Endothelial cell of umbilical vein (primary cell): ENCODE measurements at regions not wholly inside any gene's neighbourhood (a gene's known extent, or its start where the extent isn't known, plus 50 kb on each side); places are given as distances from the start of the nearest gene placed in this dataset.

Source experiments
- BruUV-seq: library from RNA; stranded (reverse); fragments of 400-500 nt; replicated peaks from 2 replicates; lab custom pipeline; 2021; lab: Mats Ljungman, UMichigan
- CTCF ChIA-PET: fragments of 300-600, 350-600 bp; sonication (Branson Sonifier 250); formaldehyde crosslinking; loops from one replicate; lab custom pipeline; 2021; ENCODE audit warnings: antibody characterized with exemption, inconsistent platforms; lab: Charles Lee
- POLR2A ChIA-PET: fragments of 300-600, 350-600 bp; sonication (Branson Sonifier 250); formaldehyde crosslinking; loops from one replicate; lab custom pipeline; 2021; ENCODE audit warnings: antibody characterized with exemption, inconsistent platforms; lab: Charles Lee
- DNase-seq: peaks from one replicate; pipeline ENCODE4 v3.0.0-alpha.2; 2011; ENCODE audit warnings: low read depth, low spot score
- FAIRE-seq: peaks from 2 replicates; lab custom pipeline; 2011; peaks lifted over from hg19 to GRCh38; lab: Jason Lieb, UNC
- H2AFZ ChIP-seq: 2 replicates; pipeline ENCODE4 v1.6.0; 2012; ENCODE audit warnings: low read depth, low read length, control low read depth, inconsistent platforms
- H3K27ac ChIP-seq: 2 replicates; pipeline ENCODE4 v1.5.1; 2011; ENCODE audit warnings: low read depth, mild to moderate bottlenecking, control low read depth, low read length, moderate library complexity; ENCODE audit not compliant: insufficient read depth
- H3K27me3 ChIP-seq, 2 experiments: 2 replicates each; pipeline versions ENCODE4 v1.6.0 to v1.6.1; 2011; ENCODE audit warnings: low read length in 2 of 2, mixed read lengths in 1 of 2; ENCODE audit not compliant: control insufficient read depth in 2 of 2, insufficient read depth in 2 of 2
- H3K36me3 ChIP-seq, 2 experiments: 2 replicates in 1 of 2; 3 replicates in 1 of 2; pipeline ENCODE4 v1.5.1; 2011; ENCODE audit warnings: low read length in 2 of 2, mild to moderate bottlenecking in 1 of 2, moderate library complexity in 1 of 2; ENCODE audit not compliant: control insufficient read depth in 2 of 2, insufficient read depth in 2 of 2; ENCODE audit errors: extremely low read depth in 1 of 2
- H3K4me1 ChIP-seq: 3 replicates; pipeline ENCODE4 v1.5.1; 2011; ENCODE audit warnings: mild to moderate bottlenecking, low read length; ENCODE audit not compliant: control insufficient read depth, insufficient read depth; ENCODE audit errors: extremely low read depth
- H3K4me2 ChIP-seq: 2 replicates; pipeline ENCODE4 v1.6.1; 2011; ENCODE audit warnings: low read length, control low read depth, mixed read lengths; ENCODE audit not compliant: insufficient read depth
- H3K4me3 ChIP-seq, 3 experiments: fragments of 200-600 bp in 1 of 3; sonication (generic), shearing (Covaris generic) in 1 of 3; replicated peaks in 1 of 3; 2 replicates each; pipeline ENCODE4 v1.5.1; 2011 to 2016; ENCODE audit warnings: control low read depth in 3 of 3, low read length in 3 of 3, mild to moderate bottlenecking in 2 of 3, inconsistent platforms in 1 of 3, low read depth in 1 of 3, moderate library complexity in 1 of 3; ENCODE audit not compliant: insufficient read depth in 1 of 3
- H3K79me2 ChIP-seq: 2 replicates; pipeline ENCODE4 v1.6.0; 2012; ENCODE audit warnings: low read length, inconsistent platforms; ENCODE audit not compliant: control insufficient read depth, insufficient read depth
- H3K9ac ChIP-seq: replicated peaks from 2 replicates; pipeline ENCODE3; 2011; ENCODE audit warnings: low read length, control low read depth; ENCODE audit not compliant: insufficient read depth; ENCODE audit errors: extremely low read depth
- H3K9me1 ChIP-seq: replicated peaks from 3 replicates; pipeline ENCODE4 v1.6.0; 2011; ENCODE audit warnings: mild to moderate bottlenecking, low read length; ENCODE audit not compliant: control insufficient read depth, insufficient read depth; ENCODE audit errors: extremely low read depth
- H3K9me3 ChIP-seq: replicated peaks from 2 replicates; pipeline ENCODE4 v1.5.1; 2012; ENCODE audit warnings: low read length, inconsistent platforms; ENCODE audit not compliant: control insufficient read depth, insufficient read depth
- H4K20me1 ChIP-seq: replicated peaks from 2 replicates; pipeline ENCODE3; 2011; ENCODE audit warnings: mild to moderate bottlenecking, low read length; ENCODE audit not compliant: control insufficient read depth, insufficient read depth; ENCODE audit errors: extremely low read depth
- EZH2 ChIP-seq: IDR thresholded peaks from 2 replicates; pipeline ENCODE4 v1.6.1; 2012; ENCODE audit warnings: borderline replicate concordance, low read depth, mild to moderate bottlenecking, moderate library complexity, low read length, inconsistent platforms; ENCODE audit not compliant: severe bottlenecking
- FOS ChIP-seq: IDR thresholded peaks from 2 replicates; pipeline ENCODE4 v1.6.1; 2011; ENCODE audit warnings: mild to moderate bottlenecking, low read length, moderate library complexity, borderline replicate concordance; ENCODE audit not compliant: insufficient read depth
- GATA2 ChIP-seq: IDR thresholded peaks from 2 replicates; pipeline ENCODE4 v1.7.0; 2011; ENCODE audit warnings: low read depth, mild to moderate bottlenecking, moderate library complexity, mixed read lengths, low read length; ENCODE audit not compliant: insufficient read length, insufficient read depth
- JUN ChIP-seq: IDR thresholded peaks from 2 replicates; pipeline ENCODE4 v1.6.1; 2011; ENCODE audit warnings: borderline replicate concordance, low read depth; ENCODE audit not compliant: insufficient read length, insufficient read depth
- MYC ChIP-seq: IDR thresholded peaks from one replicate; pipeline ENCODE4 v1.6.1; 2011; ENCODE audit warnings: mild to moderate bottlenecking, low read depth, low read length
- POLR2A ChIP-seq: IDR thresholded peaks from 2 replicates; pipeline ENCODE4 v1.6.1; 2012; ENCODE audit warnings: low read depth, mild to moderate bottlenecking, control low read depth, low read length
- POLR2AphosphoS5 ChIP-seq: IDR thresholded peaks from 2 replicates; pipeline ENCODE4 v1.6.1; 2012; ENCODE audit warnings: low read depth, mild to moderate bottlenecking, control low read depth, low read length, moderate library complexity; ENCODE audit not compliant: insufficient read depth
- dilution Hi-C: fragments of 300-500 bp; cut with MboI; formaldehyde crosslinking; loops from one replicate; pipeline ENCODE4 v1.15.0; 2019; ENCODE audit warnings: low sequenced_read_pairs; ENCODE audit not compliant: extremely low pct_ligation_motif_present
- intact Hi-C: fragments of 100-400 bp; cut with micrococcal nuclease; formaldehyde crosslinking; loops from one replicate; pipeline ENCODE4 v1.10.0; 2022
- TF ChIP-seq, protein P1 (sequence below), 2 donors: IDR thresholded peaks; 1 replicate in 1 of 2; 2 replicates in 1 of 2; pipeline ENCODE4 v1.5.1; 2011; ENCODE audit warnings: low read length in 2 of 2, mild to moderate bottlenecking in 2 of 2, moderate library complexity in 2 of 2, control low read depth in 1 of 2, inconsistent platforms in 1 of 2, low read depth in 1 of 2; ENCODE audit not compliant: insufficient read depth in 1 of 2; ENCODE audit errors: extremely low read depth in 1 of 2
- TF ChIP-seq, protein P2 (sequence below): IDR thresholded peaks from 2 replicates; pipeline ENCODE4 v1.6.1; 2011; ENCODE audit not compliant: insufficient read depth, insufficient read length

GRCh38 chr14:40003773-40004172 lies 571.5 kb upstream of the FBXO33 start:
- H3K9me3 ChIP-seq, result no peaks in the 10 kb centered on the region
- no peaks in the 10 kb centered on the region for H4K20me1 ChIP-seq
- no peak overlapping the region for H3K27ac ChIP-seq
- H3K9ac ChIP-seq, result no peak overlapping the region
- no peak overlapping the region for H3K4me2 ChIP-seq
- H3K9me1 ChIP-seq, result no peaks in the 10 kb centered on the region
- H3K4me3 ChIP-seq, result no peak overlapping the region
- FAIRE-seq (no peak), DNase-seq (no peak)
- no peaks in the 10 kb centered on the region for H3K79me2 ChIP-seq
- BruUV-seq, result no TSS peak
- dilution Hi-C loops (no loop called here), intact Hi-C loops (no loop called here)
- no peaks in the 10 kb centered on the region for H3K36me3 ChIP-seq
- H3K27me3 ChIP-seq, result no peaks in the 10 kb centered on the region
- ChIA-PET POLR2A (no interaction called here), CTCF (no interaction called here)
- H2AFZ ChIP-seq, result no peak overlapping the region
- TF ChIP-seq EZH2 (no peak), POLR2A (no peak), JUN (no peak), GATA2 (no peak), MYC (no peak), FOS (no peak), POLR2AphosphoS5 (no peak)
- TF ChIP-seq, protein P1, sequence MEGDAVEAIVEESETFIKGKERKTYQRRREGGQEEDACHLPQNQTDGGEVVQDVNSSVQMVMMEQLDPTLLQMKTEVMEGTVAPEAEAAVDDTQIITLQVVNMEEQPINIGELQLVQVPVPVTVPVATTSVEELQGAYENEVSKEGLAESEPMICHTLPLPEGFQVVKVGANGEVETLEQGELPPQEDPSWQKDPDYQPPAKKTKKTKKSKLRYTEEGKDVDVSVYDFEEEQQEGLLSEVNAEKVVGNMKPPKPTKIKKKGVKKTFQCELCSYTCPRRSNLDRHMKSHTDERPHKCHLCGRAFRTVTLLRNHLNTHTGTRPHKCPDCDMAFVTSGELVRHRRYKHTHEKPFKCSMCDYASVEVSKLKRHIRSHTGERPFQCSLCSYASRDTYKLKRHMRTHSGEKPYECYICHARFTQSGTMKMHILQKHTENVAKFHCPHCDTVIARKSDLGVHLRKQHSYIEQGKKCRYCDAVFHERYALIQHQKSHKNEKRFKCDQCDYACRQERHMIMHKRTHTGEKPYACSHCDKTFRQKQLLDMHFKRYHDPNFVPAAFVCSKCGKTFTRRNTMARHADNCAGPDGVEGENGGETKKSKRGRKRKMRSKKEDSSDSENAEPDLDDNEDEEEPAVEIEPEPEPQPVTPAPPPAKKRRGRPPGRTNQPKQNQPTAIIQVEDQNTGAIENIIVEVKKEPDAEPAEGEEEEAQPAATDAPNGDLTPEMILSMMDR (IDR thresholded peaks at IDR 0.05; ENCODE audit: extremely low read depth in 1 of 2, insufficient read depth in 1 of 2, low read depth in 1 of 2, low read length in 2 of 2), result no peak
- TF ChIP-seq, protein P2, sequence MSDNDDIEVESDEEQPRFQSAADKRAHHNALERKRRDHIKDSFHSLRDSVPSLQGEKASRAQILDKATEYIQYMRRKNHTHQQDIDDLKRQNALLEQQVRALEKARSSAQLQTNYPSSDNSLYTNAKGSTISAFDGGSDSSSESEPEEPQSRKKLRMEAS, result no peak
- H3K4me1 ChIP-seq, result no peaks in the 10 kb centered on the region
